Keratinocyte (primary cell): ENCODE measurements at regions not wholly inside any gene's neighbourhood (a gene's known extent, or its start where the extent isn't known, plus 50 kb on each side); places are given as distances from the start of the nearest gene placed in this dataset.

Source experiments
- DNase-seq: peaks from one replicate; pipeline ENCODE4 v3.0.0-alpha.2; 2011; ENCODE audit warnings: low read depth, missing footprints, low spot score
- FAIRE-seq: peaks from 2 replicates; lab custom pipeline; 2011; peaks lifted over from hg19 to GRCh38; lab: Jason Lieb, UNC
- H2AFZ ChIP-seq: 2 replicates; pipeline ENCODE4 v1.6.0; 2012; ENCODE audit warnings: low read length, control low read depth, inconsistent platforms; ENCODE audit not compliant: control insufficient read depth
- H3K27ac ChIP-seq: 2 replicates; pipeline ENCODE4 v1.5.1; 2011; ENCODE audit warnings: low read length; ENCODE audit not compliant: control insufficient read depth, insufficient read depth
- H3K27me3 ChIP-seq: 3 replicates; pipeline ENCODE4 v1.6.0; 2011; ENCODE audit warnings: low read length; ENCODE audit not compliant: control insufficient read depth, insufficient read depth; ENCODE audit errors: extremely low read depth
- H3K36me3 ChIP-seq, 2 experiments: 2 replicates in 1 of 2; 3 replicates in 1 of 2; pipeline ENCODE4 v1.5.1; 2011; ENCODE audit warnings: low read length in 2 of 2, mild to moderate bottlenecking in 1 of 2; ENCODE audit not compliant: control insufficient read depth in 2 of 2, insufficient read depth in 2 of 2; ENCODE audit errors: extremely low read depth in 1 of 2
- H3K4me1 ChIP-seq: 3 replicates; pipeline ENCODE4 v1.5.1; 2011; ENCODE audit warnings: low read length; ENCODE audit not compliant: control insufficient read depth, insufficient read depth; ENCODE audit errors: extremely low read depth
- H3K4me2 ChIP-seq: 3 replicates; pipeline ENCODE4 v1.6.0; 2011; ENCODE audit warnings: low read depth, low read length; ENCODE audit not compliant: control insufficient read depth, insufficient read depth; ENCODE audit errors: extremely low read depth
- H3K4me3 ChIP-seq, 3 experiments: fragments of 200-600 bp in 1 of 3; sonication (generic) in 1 of 3; 2 replicates in 2 of 3; 3 replicates in 1 of 3; pipeline ENCODE4 v1.5.1; 2011 to 2016; ENCODE audit warnings: low read length in 3 of 3, mild to moderate bottlenecking in 3 of 3, control low read depth in 2 of 3, inconsistent platforms in 1 of 3, low read depth in 1 of 3, mixed read lengths in 1 of 3, mixed run types in 1 of 3, moderate library complexity in 1 of 3; ENCODE audit not compliant: control insufficient read depth in 2 of 3, insufficient read depth in 2 of 3; ENCODE audit errors: extremely low read depth in 1 of 3
- H3K79me2 ChIP-seq: 2 replicates; pipeline ENCODE4 v1.6.0; 2012; ENCODE audit warnings: low read length; ENCODE audit not compliant: control insufficient read depth, insufficient read depth
- H3K9ac ChIP-seq: 3 replicates; pipeline ENCODE4 v1.6.0; 2011; ENCODE audit warnings: low read length; ENCODE audit not compliant: control insufficient read depth, insufficient read depth; ENCODE audit errors: extremely low read depth
- H3K9me1 ChIP-seq: 3 replicates; pipeline ENCODE4 v1.6.0; 2011; ENCODE audit warnings: low read length; ENCODE audit not compliant: control insufficient read depth, insufficient read depth; ENCODE audit errors: extremely low read depth
- H3K9me3 ChIP-seq: 2 replicates; pipeline ENCODE4 v1.5.1; 2012; ENCODE audit warnings: low read depth, low read length; ENCODE audit not compliant: control insufficient read depth
- H4K20me1 ChIP-seq: 3 replicates; pipeline ENCODE4 v1.6.0; 2011; ENCODE audit warnings: low read length; ENCODE audit not compliant: control insufficient read depth, insufficient read depth; ENCODE audit errors: extremely low read depth
- EZH2 ChIP-seq: IDR thresholded peaks from one replicate; pipeline ENCODE4 v1.6.1; 2012; ENCODE audit warnings: inconsistent platforms, mild to moderate bottlenecking, low read length, moderate library complexity
- dilution Hi-C: fragments of 300-500 bp; cut with MboI; formaldehyde crosslinking; loops from one replicate; pipeline ENCODE4 v1.7.0; 2020; ENCODE audit warnings: low sequenced_read_pairs; ENCODE audit not compliant: extremely low pct_ligation_motif_present
- TF ChIP-seq, protein P1 (sequence below), 3 experiments: IDR thresholded peaks in 1 of 3; conservative IDR thresholded peaks in 1 of 3; optimal IDR thresholded peaks in 1 of 3; 2 replicates in 2 of 3; 3 replicates in 1 of 3; pipeline versions ENCODE3 to v1.5.1; 2011; ENCODE audit warnings: low read length in 3 of 3, mild to moderate bottlenecking in 3 of 3, moderate library complexity in 2 of 3, control low read depth in 1 of 3, inconsistent platforms in 1 of 3; ENCODE audit not compliant: insufficient read depth in 2 of 3; ENCODE audit errors: extremely low read depth in 1 of 3

DNA sequence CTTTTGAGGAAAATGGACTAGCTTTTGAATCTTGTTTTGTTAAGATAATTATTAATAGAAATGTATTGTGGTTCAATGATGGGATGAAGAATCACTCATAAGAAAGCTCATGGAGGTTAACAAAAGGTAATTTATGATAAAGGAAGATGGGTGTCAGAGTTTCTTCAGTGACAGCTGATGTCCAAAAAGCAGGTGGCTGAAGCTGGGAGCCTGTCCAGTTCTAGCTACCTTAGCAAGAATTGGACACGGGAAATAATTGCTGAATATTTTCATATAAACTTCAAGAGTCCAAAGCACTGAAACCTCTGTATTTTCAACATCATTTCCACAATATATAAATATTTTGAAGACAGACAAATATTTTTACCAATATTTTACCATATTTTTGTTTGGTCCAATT, 1505.8 kb upstream of the SLC39A10 start:
- TF ChIP-seq EZH2, result no peak
- TF ChIP-seq, protein P1, sequence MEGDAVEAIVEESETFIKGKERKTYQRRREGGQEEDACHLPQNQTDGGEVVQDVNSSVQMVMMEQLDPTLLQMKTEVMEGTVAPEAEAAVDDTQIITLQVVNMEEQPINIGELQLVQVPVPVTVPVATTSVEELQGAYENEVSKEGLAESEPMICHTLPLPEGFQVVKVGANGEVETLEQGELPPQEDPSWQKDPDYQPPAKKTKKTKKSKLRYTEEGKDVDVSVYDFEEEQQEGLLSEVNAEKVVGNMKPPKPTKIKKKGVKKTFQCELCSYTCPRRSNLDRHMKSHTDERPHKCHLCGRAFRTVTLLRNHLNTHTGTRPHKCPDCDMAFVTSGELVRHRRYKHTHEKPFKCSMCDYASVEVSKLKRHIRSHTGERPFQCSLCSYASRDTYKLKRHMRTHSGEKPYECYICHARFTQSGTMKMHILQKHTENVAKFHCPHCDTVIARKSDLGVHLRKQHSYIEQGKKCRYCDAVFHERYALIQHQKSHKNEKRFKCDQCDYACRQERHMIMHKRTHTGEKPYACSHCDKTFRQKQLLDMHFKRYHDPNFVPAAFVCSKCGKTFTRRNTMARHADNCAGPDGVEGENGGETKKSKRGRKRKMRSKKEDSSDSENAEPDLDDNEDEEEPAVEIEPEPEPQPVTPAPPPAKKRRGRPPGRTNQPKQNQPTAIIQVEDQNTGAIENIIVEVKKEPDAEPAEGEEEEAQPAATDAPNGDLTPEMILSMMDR (optimal IDR thresholded peaks at IDR 0.05 in 1 of 3, IDR thresholded peaks at IDR 0.05 in 1 of 3, conservative IDR thresholded peaks at IDR 0.05 in 1 of 3; ENCODE audit: extremely low read depth in 1 of 3, insufficient read depth in 2 of 3, low read length in 3 of 3), result no peak
- Histone ChIP-seq H2AFZ (no peak overlapping the region), H3K36me3 (no peaks in the 10 kb centered on the region), H3K9me3 (no peaks in the 10 kb centered on the region), H3K4me1 (no peaks in the 10 kb centered on the region), H3K27me3 (no peaks in the 10 kb centered on the region), H3K9ac (no peak overlapping the region), H4K20me1 (no peaks in the 10 kb centered on the region), H3K9me1 (no peaks in the 10 kb centered on the region), H3K4me3 (no peak overlapping the region), H3K4me2 (no peak overlapping the region), H3K79me2 (no peaks in the 10 kb centered on the region), H3K27ac (no peak overlapping the region)
- FAIRE-seq (no peak), DNase-seq (no peak)
- dilution Hi-C loops, result no loop called here

DNA sequence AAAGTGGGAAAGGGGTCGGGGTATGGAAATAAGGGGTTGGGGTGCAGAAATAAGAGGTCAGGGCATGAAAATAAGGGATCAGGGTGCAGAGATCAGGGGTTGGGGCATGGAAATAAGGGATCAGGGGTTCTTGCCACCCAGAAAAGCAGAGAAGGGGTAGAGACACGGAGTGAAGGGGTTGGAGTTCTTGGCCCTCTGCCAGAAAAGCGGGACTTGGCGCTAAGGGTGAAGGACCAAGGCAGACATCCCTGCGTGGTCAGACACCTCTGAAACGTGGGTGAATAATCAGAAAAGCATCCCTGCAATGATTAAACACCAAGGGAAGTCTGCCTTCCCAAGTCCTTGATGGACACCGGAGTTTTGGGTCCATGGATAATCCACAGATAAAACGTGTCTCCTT, 1521.6 kb upstream of the SLC39A10 start:
- no peaks in the 10 kb centered on the region for H4K20me1 ChIP-seq
- H3K27me3 ChIP-seq, result no peaks in the 10 kb centered on the region
- H3K4me1 ChIP-seq, result no peaks in the 10 kb centered on the region
- FAIRE-seq, result no peak
- H3K36me3 ChIP-seq, result no peaks in the 10 kb centered on the region
- H2AFZ ChIP-seq, result no peak overlapping the region
- DNase-seq, result no peak
- dilution Hi-C loops, result no loop called here
- H3K79me2 ChIP-seq, result no peaks in the 10 kb centered on the region
- H3K9me1 ChIP-seq, result no peaks in the 10 kb centered on the region
- no peak overlapping the region for H3K4me3 ChIP-seq
- H3K9me3 ChIP-seq, result no peaks in the 10 kb centered on the region
- H3K4me2 ChIP-seq, result no peak overlapping the region
- TF ChIP-seq EZH2, result no peak
- TF ChIP-seq, protein P1 (optimal IDR thresholded peaks at IDR 0.05 in 1 of 3, IDR thresholded peaks at IDR 0.05 in 1 of 3, conservative IDR thresholded peaks at IDR 0.05 in 1 of 3; ENCODE audit: extremely low read depth in 1 of 3, insufficient read depth in 2 of 3, low read length in 3 of 3), result no peak
- no peak overlapping the region for H3K27ac ChIP-seq
- H3K9ac ChIP-seq, result no peak overlapping the region
